GM12878 (cell line): ENCODE measurements at regions not wholly inside any gene's neighbourhood (a gene's known extent, or its start where the extent isn't known, plus 50 kb on each side); places are given as distances from the start of the nearest gene placed in this dataset.

ENCODE experiments used
- ATF3 ChIP-seq: IDR thresholded peaks from 2 replicates; pipeline ENCODE4 v1.6.1; 2011; ENCODE audit warnings: low read depth, mild to moderate bottlenecking, low read length, moderate library complexity, borderline replicate concordance; ENCODE audit errors: extremely low read depth
- REST ChIP-seq: IDR thresholded peaks from 2 replicates; pipeline ENCODE4 v1.6.1; 2012; ENCODE audit warnings: mild to moderate bottlenecking, low read depth, low read length
- TF ChIP-seq, protein P1 (sequence below): IDR thresholded peaks from 2 replicates; pipeline ENCODE4 v1.6.1; 2012; ENCODE audit warnings: improper control_type of control experiment, low read depth, low read length; ENCODE audit not compliant: insufficient replicate concordance

- TF ChIP-seq REST: no peak
- no peak for TF ChIP-seq ATF3
- TF ChIP-seq, protein P1, sequence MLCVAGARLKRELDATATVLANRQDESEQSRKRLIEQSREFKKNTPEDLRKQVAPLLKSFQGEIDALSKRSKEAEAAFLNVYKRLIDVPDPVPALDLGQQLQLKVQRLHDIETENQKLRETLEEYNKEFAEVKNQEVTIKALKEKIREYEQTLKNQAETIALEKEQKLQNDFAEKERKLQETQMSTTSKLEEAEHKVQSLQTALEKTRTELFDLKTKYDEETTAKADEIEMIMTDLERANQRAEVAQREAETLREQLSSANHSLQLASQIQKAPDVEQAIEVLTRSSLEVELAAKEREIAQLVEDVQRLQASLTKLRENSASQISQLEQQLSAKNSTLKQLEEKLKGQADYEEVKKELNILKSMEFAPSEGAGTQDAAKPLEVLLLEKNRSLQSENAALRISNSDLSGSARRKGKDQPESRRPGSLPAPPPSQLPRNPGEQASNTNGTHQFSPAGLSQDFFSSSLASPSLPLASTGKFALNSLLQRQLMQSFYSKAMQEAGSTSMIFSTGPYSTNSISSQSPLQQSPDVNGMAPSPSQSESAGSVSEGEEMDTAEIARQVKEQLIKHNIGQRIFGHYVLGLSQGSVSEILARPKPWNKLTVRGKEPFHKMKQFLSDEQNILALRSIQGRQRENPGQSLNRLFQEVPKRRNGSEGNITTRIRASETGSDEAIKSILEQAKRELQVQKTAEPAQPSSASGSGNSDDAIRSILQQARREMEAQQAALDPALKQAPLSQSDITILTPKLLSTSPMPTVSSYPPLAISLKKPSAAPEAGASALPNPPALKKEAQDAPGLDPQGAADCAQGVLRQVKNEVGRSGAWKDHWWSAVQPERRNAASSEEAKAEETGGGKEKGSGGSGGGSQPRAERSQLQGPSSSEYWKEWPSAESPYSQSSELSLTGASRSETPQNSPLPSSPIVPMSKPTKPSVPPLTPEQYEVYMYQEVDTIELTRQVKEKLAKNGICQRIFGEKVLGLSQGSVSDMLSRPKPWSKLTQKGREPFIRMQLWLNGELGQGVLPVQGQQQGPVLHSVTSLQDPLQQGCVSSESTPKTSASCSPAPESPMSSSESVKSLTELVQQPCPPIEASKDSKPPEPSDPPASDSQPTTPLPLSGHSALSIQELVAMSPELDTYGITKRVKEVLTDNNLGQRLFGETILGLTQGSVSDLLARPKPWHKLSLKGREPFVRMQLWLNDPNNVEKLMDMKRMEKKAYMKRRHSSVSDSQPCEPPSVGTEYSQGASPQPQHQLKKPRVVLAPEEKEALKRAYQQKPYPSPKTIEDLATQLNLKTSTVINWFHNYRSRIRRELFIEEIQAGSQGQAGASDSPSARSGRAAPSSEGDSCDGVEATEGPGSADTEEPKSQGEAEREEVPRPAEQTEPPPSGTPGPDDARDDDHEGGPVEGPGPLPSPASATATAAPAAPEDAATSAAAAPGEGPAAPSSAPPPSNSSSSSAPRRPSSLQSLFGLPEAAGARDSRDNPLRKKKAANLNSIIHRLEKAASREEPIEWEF: no peak
Measured at GRCh38 chrX:476724-477075, 90.0 kb upstream of the PPP2R3B start (continued).
